HG02884 (cell line): ENCODE measurements at regions not wholly inside any gene's neighbourhood (a gene's known extent, or its start where the extent isn't known, plus 50 kb on each side); places are given as distances from the start of the nearest gene placed in this dataset.

ENCODE experiments used
- ATAC-seq: cut with Tn5 transposase; IDR thresholded peaks from one replicate; pipeline ENCODE4 v1.9.1; 2021; ENCODE audit warnings: mild to moderate bottlenecking, moderate library complexity; ENCODE audit not compliant: unreplicated experiment

GRCh38 chr6:33924681-33925080, 120.9 kb upstream of the MLN start:
- ATAC-seq, result no peak

DNA sequence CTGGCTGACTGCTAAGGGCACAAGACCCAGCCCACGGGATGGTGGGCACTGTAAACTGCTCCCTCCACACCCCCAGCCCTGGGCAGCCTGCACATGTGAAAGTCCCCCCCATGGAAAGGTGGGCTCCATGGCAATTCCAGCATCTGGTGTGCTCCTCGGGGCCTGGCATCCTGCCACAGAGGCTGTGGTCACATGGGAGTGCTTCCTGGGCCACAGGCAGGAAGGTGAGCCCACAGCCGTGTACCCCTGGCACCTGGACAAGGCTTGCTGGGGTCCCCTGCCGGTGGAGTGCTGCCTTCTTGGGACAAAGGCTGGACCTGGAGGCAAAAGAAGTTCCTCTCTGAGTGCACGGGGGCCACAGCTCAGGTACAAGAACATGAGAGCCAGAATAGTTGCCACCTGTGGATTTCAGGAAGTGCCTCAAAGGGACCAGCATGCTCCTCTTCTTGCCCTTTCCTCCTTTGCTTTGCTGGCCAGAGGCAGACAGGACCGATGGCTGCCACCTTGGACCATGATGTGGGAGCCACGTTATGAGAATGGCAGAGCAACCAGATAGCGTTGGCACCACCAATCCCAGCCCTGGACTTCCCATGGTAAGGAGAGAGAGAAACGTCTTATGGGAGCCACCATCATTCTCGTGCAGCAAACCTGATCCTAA, 120.2 kb upstream of the MLN start:
- no peak for ATAC-seq

GRCh38 chr6:33921745-33922144, 117.9 kb upstream of the MLN start:
- ATAC-seq, result no peak

- ATAC-seq, result no peak
Measured at GRCh38 chr6:33918175-33918695, 114.4 kb upstream of the MLN start.

- ATAC-seq, result no peak
Measured at GRCh38 chr6:33915134-33915533, 111.3 kb upstream of the MLN start.

DNA sequence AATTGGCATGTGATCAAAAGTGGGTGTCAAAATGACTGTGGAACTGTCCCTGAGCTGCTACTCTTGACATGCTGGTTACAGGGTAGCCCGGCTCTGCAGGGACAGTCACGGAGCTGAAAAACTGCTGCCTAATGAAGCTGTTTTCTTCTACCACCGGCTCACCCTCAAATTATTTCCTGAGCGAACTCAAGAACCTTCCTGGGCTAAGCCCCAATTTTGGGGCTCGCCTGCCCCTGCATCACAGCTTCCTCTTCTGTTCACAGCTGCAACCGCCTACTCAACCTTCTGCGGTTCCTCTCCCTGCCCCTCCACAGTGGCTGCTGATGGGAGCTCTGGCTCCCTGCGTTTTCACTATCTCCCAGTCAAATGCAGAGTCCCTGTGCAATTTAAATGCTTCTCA, 110.8 kb upstream of the MLN start:
- ATAC-seq, result no peak

DNA sequence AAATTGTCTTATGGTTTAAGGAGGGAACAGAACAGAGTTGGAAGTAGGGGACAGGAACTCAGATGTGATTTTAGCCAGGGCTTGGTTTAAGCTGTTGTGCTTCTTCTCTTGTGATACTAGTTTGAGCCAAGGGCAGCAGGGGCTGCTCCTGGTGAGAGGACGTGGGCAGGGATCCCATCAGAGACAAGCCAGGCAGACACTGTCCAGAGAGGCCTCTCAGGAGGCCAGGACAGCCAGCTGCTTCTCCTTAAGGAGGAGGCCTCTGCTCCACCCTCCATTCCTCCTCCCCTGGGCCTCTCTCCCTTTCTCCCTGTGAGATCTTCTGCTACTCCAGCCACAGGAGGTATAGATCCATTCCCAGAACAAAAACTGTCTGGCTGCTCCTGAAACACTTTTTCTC, 108.4 kb upstream of the MLN start:
- no peak for ATAC-seq

DNA sequence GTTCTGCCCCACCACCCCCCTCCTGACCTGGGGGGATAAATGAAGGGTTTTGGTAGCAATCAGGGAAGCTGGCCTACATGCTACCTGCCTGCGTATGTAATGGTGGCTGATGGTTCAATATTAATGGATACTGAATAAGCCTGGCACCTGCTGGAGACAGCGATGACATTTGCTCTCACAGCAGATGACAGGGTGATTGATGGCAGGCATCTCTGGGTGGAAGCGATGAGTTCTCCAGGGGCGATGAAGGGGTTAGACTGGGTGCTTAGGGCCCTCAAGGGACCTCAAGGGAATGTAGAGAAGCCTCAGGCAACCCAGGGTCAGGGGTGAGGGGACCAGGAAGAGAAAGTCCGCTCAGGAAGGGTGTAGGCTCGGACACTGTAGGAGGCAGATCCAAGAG, 107.7 kb upstream of the MLN start:
- ATAC-seq, result no peak

DNA sequence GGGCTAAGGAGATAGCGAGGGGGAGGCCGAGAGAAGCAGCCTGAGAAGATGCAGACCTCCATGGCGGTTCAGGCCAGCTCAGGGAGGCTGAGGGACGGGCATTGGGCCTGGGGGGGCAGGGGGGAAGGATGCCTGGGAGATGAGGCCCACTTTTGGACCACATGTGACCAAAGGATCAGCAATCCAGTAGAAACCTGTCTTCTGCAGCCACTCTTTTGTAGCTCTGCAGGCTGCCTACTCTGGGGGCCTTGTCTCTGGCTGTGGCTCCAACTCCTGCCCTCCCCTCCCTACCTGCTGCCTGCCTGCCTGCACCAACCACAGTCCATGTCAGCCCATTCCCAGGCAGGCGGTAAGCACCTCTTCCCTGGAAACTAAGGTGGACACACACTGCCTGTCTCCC, 106.8 kb upstream of the MLN start:
- no peak for ATAC-seq

GRCh38 chr6:33909737-33910136, 105.9 kb upstream of the MLN start:
- no peak for ATAC-seq

- no peak for ATAC-seq
Measured at GRCh38 chr6:33908025-33908424, 104.2 kb upstream of the MLN start.

DNA sequence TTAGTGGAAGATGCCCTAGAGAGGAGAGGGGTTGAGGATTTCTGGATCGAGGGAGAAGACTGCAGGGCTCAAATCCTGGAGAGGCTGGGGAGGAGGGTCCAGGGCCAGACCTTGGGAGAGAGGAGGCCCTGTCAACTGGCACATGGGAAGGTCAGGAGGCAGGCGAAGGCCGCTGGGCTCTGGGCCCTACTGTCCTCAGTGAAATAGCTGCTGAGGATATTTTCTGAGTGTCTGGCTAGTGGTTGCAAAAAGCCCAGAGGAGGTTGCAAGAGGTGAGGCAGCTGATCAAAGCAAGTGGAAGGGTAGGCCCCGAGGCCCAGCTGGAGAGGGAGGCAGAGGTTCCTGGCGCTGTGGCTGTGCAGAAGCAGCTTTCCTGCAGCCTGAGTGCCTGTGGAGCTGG, 103.4 kb upstream of the MLN start:
- no peak for ATAC-seq

DNA sequence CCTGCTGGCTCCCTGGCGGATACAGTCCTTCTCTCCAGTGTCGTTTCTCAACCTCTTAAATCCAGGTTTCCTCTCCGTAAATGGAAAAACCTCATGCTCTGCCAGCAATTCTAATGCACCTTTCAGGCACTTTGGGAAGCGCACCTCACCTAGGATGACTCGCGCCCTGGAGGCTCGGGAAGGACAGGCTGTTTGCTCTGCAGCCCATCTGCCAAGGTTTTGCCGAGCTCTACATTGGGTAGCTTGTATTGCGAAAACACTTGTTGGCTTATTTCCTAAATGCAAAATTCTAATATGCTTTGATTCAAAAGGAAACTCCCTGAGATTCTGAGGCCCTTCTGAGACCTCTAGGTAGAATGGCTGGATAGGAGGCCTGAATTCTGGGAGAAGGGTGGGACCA, 102.6 kb upstream of the MLN start:
- ATAC-seq, result no peak

- ATAC-seq, result no peak
Measured at GRCh38 chr6:33905071-33905609, 101.3 kb upstream of the MLN start.

- ATAC-seq, result no peak
Measured at GRCh38 chr6:33904747-33905065, 100.9 kb upstream of the MLN start.

DNA sequence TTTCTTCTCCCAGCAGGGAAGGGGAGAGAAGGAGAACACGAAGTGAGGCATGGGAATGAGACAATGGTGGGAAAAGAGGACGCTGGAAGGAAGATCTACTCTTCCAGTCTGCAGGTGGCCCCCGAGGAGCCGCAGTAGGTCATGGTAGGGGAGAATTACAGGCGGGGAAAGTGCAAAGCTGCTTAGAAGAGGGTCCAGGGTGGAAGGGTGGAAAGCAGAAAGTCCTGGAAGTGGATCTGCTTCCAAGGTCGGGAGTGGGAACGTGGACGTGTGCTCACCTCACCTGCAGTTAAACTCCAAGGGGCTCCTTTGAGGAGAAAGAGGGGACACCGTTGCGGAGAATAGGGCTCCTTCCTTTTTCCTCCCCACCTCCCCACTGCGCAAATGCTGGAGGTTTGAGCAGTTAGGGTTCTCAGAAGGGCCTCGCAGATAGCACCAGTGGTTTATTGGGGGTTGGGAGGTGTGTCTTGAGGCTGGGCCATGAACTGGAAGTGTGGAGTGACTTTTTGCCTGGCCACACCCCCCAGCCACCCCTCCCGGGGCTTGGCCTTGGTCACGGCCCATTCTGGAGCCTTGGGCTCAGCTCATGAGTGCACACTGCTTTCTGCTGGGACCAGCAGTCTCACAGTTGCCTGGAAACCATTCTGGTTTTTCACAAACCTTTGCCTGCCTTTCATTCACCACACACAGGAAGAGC, 100.4 kb upstream of the MLN start:
- peak; percentile 65 for ATAC-seq

DNA sequence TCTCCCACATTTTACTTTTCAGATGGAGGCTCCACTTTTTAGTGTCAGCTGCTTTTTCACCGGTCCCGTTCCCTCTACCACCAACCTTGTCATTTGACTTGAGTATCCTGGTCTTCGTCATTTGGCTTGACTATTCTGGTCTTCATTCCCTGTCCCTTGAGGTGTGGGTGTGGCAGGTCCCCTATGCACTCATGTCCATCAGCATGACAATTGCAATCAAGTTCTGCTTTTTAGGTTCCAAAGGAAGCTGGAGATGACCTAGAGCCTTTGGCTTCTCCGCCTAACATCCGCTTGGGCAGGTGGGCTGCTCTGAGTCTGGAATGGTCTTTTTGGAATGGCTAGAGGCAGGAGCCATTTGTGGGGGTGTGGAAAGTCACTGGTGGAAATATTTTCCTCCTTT, 99.8 kb upstream of the MLN start:
- no peak for ATAC-seq

DNA sequence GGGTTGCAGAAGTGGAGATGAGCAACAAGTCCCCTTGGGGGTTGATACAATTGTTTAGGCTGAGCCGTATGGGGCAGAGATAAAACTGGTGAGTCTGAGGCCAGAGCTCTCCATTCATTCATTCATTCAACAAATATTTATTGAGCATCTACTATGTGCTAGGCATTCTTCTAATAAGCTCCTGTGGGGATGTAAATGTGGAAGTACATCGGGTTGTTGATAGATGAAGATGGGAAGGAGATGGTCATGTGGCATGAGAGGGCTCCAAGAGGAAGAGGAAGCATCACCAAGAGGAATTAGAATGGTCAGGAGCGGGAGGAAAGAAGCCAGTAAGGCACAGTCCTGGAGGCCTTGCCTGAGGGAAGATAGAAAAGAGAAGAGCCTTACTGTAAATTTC, 98.7 kb upstream of the MLN start:
- ATAC-seq, result no peak

DNA sequence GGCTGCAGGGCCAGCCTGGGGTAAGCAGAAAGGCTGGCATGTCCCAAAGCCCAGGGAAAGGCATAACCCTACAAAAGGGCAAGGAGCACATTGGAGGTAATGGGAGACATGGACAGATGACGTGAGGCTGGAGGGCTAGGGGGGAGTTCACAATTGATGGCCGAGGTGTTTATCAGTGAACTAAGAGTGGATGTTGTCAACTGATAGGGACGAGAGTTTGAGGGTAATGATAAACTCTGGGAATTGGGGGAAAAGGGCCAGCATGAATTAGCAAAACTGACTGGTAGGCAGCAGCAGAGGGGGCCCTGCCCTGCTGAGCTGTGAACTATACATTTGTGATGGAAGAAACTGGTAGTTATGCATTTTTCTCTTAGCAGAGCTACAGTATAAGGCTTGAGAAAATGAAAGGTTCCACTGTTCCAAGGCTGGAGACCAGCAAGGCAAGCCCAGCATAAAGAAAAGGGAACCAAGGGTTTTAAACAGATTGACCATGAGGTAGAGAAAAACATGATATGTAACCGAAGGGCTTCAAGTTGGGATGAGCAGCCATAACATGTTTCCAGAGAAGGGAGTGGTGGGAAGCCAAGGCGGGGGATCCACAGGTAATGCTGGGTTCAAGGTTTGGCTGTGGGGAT, 98.1 kb upstream of the MLN start:
- ATAC-seq, result no peak

DNA sequence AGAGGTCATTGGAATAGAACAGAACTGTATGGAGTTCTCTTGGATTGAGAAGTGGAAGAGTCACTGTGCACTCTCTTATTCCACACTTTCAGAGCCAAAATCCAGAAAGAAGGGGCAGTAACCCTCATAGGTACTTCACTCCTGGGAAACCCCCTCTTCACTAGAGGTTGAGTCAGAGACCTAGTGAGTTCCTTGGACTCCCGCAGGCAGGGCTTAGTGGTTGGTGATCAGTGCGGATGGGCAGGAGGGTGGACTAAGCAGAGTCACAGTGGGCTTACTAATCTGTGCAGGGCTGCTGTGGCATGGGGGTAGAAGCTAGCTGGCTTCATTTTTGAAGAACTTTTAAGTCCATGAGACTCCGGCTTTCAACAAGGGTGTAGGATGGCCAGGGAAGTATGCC, 95.0 kb upstream of the MLN start:
- ATAC-seq, result no peak

DNA sequence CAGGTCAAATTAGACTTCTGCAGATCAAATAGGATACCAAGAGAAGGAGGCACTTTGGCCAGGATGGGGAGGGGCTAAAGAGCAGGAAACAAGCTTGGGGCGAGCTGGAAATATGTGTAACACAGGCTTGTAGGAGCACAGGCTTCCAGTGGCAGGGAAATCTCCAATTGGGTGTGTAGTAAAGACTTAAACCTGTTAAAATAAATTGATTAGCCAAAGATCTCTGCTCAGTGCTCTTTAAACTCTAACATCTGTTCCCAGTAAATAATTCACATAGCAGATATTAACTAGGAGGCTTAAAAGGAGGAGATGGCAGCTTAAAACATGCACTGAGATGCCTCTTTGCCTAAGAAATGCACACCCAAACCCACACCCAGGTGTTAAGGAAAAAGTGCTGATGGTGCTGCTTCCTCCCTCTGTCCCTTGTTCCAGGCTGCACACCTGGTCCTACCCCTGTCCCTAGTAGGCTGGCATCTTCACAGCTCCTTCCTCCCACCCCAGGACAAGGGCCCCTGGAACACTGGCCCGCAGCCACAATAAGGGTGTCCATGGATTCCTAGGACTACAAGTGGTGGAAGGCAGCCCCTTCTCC, 93.5 kb upstream of the MLN start:
- ATAC-seq, result no peak
